ENCODE measurements at regions not wholly inside any gene's neighbourhood (a gene's known extent, or its start where the extent isn't known, plus 50 kb on each side); places are given as distances from the start of the nearest gene placed in this dataset.

GRCh38 chr5:106414342-106414741 lies 1256.4 kb downstream of the EFNA5 start:
- Histone ChIP-seq H3K56ac (ENCODE audit: extremely low read depth, insufficient read depth, low read length) (no peak overlapping the region), H3K79me1 (ENCODE audit: low read depth in 1 of 2, low read length in 2 of 2) (no peaks in the 10 kb centered on the region), H3K18ac (ENCODE audit: low read depth, low read length) (no peak overlapping the region), H2BK20ac (ENCODE audit: low read depth, low read length) (no peak overlapping the region), H3K27ac (ENCODE audit: insufficient read depth, low read length) (no peak overlapping the region), H2AK5ac (ENCODE audit: low read depth, low read length) (no peak overlapping the region), H2AFZ (replicated peaks; ENCODE audit: low read length, poor library complexity) (no peak overlapping the region), H4K20me1 (ENCODE audit: insufficient read depth, low read length) (no peaks in the 10 kb centered on the region), H4K8ac (ENCODE audit: low read depth in 2 of 2, low read length in 2 of 2) (no peak overlapping the region), H3K9me1 (ENCODE audit: insufficient read depth, low read length) (no peaks in the 10 kb centered on the region), H3K9ac (ENCODE audit: low read depth, low read length) (no peak overlapping the region), H3K36me3 (ENCODE audit: control insufficient read depth, insufficient read depth, low read length) (no peaks in the 10 kb centered on the region), H3K9me3 (ENCODE audit: control insufficient read depth, insufficient read depth, low read length) (no peaks in the 10 kb centered on the region), H2BK5ac (ENCODE audit: low read depth, low read length, poor library complexity, severe bottlenecking) (no peak overlapping the region), H3K4me3 (ENCODE audit: insufficient read depth, low read depth, low read length) (no peak overlapping the region), H4K91ac (ENCODE audit: insufficient read depth, low read depth, low read length) (no peak overlapping the region), H3K27me3 (ENCODE audit: control insufficient read depth, insufficient read depth, low read length) (no peaks in the 10 kb centered on the region), H3K14ac (replicated peaks; ENCODE audit: low read depth, low read length) (no peak overlapping the region), H2BK120ac (ENCODE audit: low read depth, low read length) (no peak overlapping the region), H3K23ac (ENCODE audit: low read depth, low read length) (no peak overlapping the region), H3K4me1 (ENCODE audit: control insufficient read depth, insufficient read depth, low read length) (no peaks in the 10 kb centered on the region), H4K5ac (ENCODE audit: low read depth, low read length) (no peak overlapping the region), H2AK9ac (replicated peaks; ENCODE audit: low read depth, low read length, poor library complexity) (no peak overlapping the region), H3K4ac (ENCODE audit: low read depth, low read length) (no peak overlapping the region), H2BK15ac (ENCODE audit: low read depth, low read length) (no peak overlapping the region), H3K4me2 (ENCODE audit: low read depth, low read length) (no peak overlapping the region)
- WGBS, 2 experiments (ENCODE audit: extremely low coverage in 2 of 2, insufficient read length in 1 of 2): no CpG with 5 or more reads among the region's 2 CpGs
- DNase-seq (no peak), ATAC-seq (ENCODE audit: low read depth) (no peak)
- POLR2A ChIA-PET (ENCODE audit: unreplicated experiment): no interaction called here
- TF ChIP-seq RFX5 (IDR thresholded peaks at IDR 0.05; ENCODE audit: low read depth, low read length) (no peak), CTCF (conservative IDR thresholded peaks at IDR 0.05; ENCODE audit: low read depth, low read length) (no peak), MAFK (IDR thresholded peaks at IDR 0.05; ENCODE audit: low read depth, low read length) (no peak), SMC3 (IDR thresholded peaks at IDR 0.05; ENCODE audit: low read depth, low read length) (no peak), FOS (IDR thresholded peaks at IDR 0.05; ENCODE audit: low read depth, low read length) (no peak), ELK1 (IDR thresholded peaks at IDR 0.05; ENCODE audit: borderline replicate concordance, low read depth, low read length) (no peak), RAD21 (IDR thresholded peaks at IDR 0.05; ENCODE audit: low read length) (no peak), CHD1 (IDR thresholded peaks at IDR 0.05; ENCODE audit: low read depth, low read length) (no peak), BHLHE40 (IDR thresholded peaks at IDR 0.05; ENCODE audit: low read depth, low read length) (no peak)
- in situ Hi-C loops (cut with MboI; ENCODE audit: low sequenced_read_pairs) (no loop called here), dilution Hi-C loops (cut with HindIII; ENCODE audit: low sequenced_read_pairs, unreplicated experiment) (no loop called here), intact Hi-C loops (cut with micrococcal nuclease) (no loop called here)
- BruUV-seq (replicated peaks): no TSS peak
- CTCF ChIA-PET: no interaction called here

All from IMR-90 (cell line).